PFSK-1 (cell line): ENCODE measurements at regions not wholly inside any gene's neighbourhood (a gene's known extent, or its start where the extent isn't known, plus 50 kb on each side); places are given as distances from the start of the nearest gene placed in this dataset.

Experiments used
- FOXP2 ChIP-seq: optimal IDR thresholded peaks from 2 replicates; pipeline ENCODE3; 2011; ENCODE audit warnings: borderline replicate concordance, control low read depth, inconsistent platforms; ENCODE audit not compliant: insufficient read depth; ENCODE audit errors: extremely low read length, extremely low read depth
- POLR2AphosphoS5 ChIP-seq: IDR thresholded peaks from 2 replicates; pipeline ENCODE4 v1.6.1; 2012; ENCODE audit warnings: low read depth, mild to moderate bottlenecking, control low read depth, low read length, moderate library complexity
- REST ChIP-seq, 2 experiments: IDR thresholded peaks; 2 replicates each; pipeline versions ENCODE4 v1.6.1 to v1.8.0; 2011 to 2012; ENCODE audit warnings: low read depth in 2 of 2, low read length in 2 of 2, control low read depth in 1 of 2, inconsistent platforms in 1 of 2, mild to moderate bottlenecking in 1 of 2, moderate library complexity in 1 of 2; ENCODE audit not compliant: insufficient read depth in 1 of 2
- SIN3A ChIP-seq: IDR thresholded peaks from 2 replicates; pipeline ENCODE4 v1.6.1; 2012; ENCODE audit warnings: mild to moderate bottlenecking, low read length, moderate library complexity, borderline replicate concordance; ENCODE audit not compliant: insufficient read depth
- TAF1 ChIP-seq: IDR thresholded peaks from 2 replicates; pipeline ENCODE4 v1.6.1; 2012; ENCODE audit warnings: low read length, control low read depth, borderline replicate concordance; ENCODE audit not compliant: insufficient read depth

- TF ChIP-seq SIN3A (no peak), POLR2AphosphoS5 (no peak), FOXP2 (no peak), TAF1 (no peak), REST (IDR thresholded peaks at IDR 0.05; ENCODE audit: insufficient read depth in 1 of 2, low read depth in 2 of 2, low read length in 2 of 2) (no peak)
These were observed 248.1 kb upstream of the RAB4A start for GRCh38 chr1:229022595-229023333.

GRCh38 chr1:229023651-229024300 lies 247.1 kb upstream of the RAB4A start:
- TF ChIP-seq POLR2AphosphoS5 (no peak), REST (IDR thresholded peaks at IDR 0.05; ENCODE audit: insufficient read depth in 1 of 2, low read depth in 2 of 2, low read length in 2 of 2) (no peak), TAF1 (no peak), FOXP2 (no peak), SIN3A (no peak)

- no peak for TF ChIP-seq FOXP2
- no peak for TF ChIP-seq TAF1
- TF ChIP-seq POLR2AphosphoS5 = no peak
- TF ChIP-seq SIN3A = no peak
- TF ChIP-seq REST (IDR thresholded peaks at IDR 0.05; ENCODE audit: insufficient read depth in 1 of 2, low read depth in 2 of 2, low read length in 2 of 2) = no peak
These were observed 246.3 kb upstream of the RAB4A start for GRCh38 chr1:229024528-229025130.

- TF ChIP-seq FOXP2 (no peak), REST (IDR thresholded peaks at IDR 0.05; ENCODE audit: insufficient read depth in 1 of 2, low read depth in 2 of 2, low read length in 2 of 2) (no peak), TAF1 (no peak), SIN3A (no peak), POLR2AphosphoS5 (no peak)
These were observed 245.3 kb upstream of the RAB4A start for GRCh38 chr1:229025576-229025975.
